ENCODE measurements at regions not wholly inside any gene's neighbourhood (a gene's known extent, or its start where the extent isn't known, plus 50 kb on each side); places are given as distances from the start of the nearest gene placed in this dataset.

DNA sequence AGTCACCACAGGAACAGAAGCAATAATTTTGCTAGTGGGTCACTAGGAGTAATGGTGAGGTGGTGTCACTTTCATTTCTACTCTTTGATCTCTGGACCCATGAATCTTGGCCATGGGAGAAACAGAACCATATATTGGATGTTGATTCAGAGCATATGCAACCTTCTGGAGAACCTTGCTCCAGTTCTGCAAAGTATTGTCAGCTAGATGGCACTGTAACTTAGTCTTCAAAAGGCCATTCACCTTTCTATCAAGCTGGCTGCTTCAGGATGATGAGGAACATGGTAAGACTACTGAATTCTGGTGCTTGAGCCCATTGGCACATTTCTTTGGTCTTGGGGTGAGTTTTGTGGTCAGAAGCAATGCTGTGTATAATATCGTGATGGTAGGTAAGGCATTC lies 129.1 kb upstream of the FBN2 start:
- no peak for DNase-seq

DNA sequence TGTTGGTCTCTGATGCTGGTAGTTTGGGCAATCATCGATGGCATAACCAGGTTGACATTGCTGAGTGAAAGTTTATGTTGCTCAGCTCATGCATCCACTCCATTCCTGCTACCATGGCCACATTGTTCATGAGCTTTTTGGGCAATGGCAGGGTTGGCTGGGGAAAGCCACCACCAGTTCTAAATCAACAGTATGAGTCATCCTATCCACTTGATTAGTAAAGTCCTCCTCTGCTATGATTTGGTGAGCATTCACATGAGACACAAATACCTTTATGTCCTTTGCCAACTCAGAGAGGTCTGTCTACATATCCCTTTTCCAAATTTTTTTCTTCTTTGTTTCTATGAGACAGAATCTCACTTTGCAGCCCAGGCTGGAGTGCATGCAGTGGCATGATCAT lies 129.7 kb upstream of the FBN2 start:
- DNase-seq: no peak

DNA sequence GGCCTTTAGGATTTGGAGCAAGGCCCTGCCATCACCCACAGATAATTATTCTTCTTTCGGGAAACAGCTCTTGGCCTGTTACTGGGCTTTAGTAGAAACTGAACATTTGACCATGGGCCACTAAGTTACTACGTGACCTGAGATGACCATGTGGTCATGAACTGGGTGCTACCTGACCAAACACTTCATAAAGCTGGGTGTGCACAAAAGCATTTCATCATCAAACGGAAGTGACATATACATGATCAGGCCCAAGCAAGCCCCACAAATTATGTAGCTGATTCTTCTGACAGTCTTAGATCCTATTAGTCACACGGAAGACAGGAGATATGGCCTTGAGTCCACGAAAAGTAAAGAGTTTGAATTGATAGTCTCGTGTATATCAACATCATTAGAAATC lies 130.9 kb upstream of the FBN2 start:
- no peak for DNase-seq

DNA sequence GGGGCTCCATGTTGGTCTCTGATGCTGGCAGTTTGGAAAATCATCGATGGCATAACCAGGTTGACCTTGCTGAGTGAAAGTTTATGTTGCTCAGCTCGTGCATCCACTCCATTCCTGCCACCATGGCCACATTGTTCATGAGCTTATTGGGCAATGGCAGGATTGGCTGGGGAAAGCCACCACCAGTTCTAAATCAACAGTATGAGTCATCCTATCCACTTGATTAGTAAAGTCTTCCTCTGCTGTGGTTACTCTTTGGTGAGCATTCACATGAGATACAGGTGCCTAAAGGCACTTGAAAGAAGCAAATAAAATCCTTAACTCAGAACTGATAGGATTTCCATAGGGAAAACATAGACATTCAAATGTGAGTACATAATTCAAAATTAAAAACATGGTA lies 131.8 kb upstream of the FBN2 start:
- DNase-seq: no peak

DNA sequence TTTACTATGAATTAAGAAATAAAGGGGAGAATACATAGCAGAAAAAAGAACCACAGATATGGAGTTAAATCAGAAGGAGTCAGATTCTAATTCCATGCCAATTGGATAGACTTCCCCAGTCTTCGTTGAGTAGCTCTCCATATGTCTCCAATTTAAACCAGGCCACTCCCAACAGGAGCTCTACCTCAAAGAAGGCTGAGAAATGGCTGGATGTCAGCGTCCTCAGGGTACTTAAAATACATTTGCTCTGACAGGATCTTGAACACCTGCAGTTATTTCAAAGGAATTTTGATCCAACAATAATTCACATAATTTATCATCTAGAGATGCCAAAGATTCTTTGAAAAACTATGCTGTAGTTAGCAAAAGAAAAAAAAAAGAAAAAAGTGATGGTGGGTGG lies 133.9 kb upstream of the FBN2 start:
- no peak for DNase-seq

DNA sequence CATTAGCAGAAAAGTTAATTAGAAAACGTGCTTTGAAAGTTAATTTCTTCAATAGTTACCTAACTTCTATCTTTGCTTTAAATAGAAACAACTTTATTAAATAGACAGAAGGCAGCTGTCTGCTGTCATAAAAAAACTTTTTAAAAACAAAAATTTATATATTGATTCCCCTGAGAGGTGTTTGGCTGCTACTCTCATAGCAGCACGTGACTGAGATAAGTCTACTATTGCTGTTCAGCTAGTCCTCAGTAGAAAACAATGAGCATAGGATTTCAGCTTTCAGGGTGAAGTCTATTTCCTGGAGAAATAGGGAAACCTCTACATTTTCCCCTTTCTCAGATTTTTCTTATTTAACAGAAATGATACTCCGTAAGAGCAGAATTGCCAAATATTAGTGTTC lies 135.0 kb upstream of the FBN2 start:
- DNase-seq: no peak

DNA sequence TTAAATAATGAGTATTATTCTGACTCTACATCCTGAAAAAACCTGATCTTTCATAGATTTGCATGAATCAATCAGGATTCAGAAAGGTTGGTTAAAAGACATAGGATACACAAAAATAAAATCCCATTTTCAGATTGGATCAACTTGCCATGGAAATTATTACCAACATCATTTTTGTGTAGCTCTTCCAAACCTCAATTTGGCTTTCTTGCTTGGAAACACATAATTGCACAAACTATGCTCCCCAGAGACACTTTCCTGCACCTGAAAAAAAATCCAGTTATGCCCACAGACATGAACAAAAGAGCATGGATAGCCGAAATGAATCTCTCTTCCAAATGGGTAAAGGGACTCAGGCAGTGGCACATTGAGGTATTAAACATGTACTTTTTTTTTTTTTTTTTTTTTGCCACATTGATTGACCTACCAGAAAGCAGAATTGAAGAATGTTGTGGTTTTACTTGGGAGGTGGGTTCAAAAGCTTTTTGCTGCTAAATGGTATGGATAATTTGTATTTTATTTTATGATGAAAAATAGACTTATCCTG lies 135.4 kb upstream of the FBN2 start:
- DNase-seq: no peak

DNA sequence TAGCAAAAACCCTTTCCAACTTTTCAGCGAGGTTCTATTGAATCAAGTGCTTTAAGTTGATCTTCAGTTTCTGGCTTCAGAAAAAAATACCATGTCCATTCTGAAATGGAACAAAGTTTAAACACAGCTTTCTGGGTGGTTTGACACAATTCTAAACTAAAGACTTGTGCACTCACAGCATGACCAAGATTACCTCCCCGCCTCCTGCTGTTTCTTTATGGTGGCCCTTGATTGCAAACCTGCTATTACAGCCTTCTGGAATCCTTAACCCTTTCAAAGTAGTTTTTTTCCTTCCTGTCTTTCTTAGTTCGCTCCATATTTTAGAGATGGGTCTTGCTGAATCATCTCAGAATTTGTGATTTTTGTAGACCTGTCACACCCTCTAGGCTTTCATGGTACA lies 135.9 kb upstream of the FBN2 start:
- no peak for DNase-seq

DNA sequence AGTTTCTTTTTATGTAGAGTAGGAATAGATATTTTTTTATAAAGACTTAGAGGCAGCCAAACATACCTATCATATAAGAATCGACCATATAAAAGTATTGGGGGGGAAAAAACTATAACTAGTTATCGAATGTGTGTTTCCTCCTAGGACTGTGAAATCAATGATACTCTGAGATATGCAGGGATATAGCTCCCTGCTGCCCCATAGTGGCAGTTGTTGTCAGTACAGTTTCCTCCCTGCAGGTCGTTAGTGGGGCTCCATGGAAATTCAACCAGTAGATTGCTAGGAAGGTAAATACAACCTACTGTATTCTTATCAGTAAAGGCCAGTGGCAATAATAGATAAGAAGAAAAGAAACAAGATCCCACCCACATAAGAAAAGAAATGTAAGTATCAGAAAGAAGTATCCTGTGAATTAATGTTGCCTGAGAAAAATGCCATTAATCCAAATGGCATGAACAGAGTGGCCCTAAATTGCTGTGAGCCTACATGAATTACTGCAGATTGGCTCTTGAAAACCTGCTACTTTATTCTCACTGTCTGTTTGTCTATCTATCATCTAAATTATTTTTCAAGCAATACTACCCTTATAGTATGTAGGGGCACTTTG lies 136.9 kb upstream of the FBN2 start:
- DNase-seq: no peak

DNA sequence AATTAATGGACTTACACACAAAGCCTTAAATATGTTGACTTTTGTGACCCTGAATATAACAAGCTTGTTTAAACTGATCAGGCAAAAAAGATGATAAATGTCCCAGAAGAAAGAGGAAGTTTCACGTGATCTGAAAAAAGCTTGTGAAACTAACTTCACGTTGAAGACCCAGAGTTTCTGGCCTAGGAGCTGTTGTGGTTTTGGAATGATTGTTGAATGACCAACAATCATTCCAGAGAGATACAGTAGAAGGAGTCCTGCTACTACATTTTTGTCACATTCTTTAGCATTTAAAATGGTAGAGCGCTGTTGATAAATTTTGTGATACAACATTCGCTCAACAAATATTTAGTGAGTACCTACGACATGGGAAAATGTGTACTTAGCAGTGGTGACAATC lies 143.1 kb upstream of the FBN2 start:
- DNase-seq: no peak

DNA sequence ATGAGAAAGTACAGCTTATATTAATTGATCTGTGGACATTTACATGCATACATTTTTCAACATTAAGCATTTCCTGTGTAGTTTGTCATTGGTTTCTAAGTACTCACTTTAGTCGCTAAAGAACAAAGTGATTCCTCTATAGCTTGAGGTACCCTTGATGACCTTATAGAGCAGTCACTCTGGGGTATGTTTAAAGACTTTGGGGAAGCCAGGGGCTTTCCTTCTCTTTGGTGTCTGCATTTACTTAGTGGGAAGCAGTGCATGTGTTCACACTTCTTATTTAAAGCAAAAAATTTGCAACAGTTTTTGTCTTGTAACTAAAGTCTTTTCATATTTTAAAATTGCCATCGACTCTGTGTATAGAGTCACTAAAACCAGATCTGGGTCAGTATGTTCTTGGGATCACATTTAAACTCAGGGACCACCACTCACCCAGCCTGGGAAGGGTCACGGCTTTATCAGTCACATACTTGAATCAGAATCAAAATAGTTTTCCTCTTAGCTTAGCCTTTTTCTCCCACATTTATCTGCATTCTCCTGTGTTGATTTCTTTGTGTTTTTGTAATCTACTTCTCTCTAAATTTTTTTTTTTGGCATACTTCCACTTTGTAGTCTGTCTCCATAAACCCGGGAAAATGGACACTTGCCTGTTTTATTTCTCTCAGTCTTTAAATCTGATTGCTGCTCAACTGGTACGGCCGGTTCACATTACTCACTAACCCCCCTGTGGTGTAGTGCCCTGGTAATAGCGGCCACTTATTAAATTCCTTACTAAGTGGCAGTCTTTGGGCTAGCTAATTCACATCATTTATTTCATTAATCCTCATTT lies 143.9 kb upstream of the FBN2 start:
- DNase-seq: no peak

DNA sequence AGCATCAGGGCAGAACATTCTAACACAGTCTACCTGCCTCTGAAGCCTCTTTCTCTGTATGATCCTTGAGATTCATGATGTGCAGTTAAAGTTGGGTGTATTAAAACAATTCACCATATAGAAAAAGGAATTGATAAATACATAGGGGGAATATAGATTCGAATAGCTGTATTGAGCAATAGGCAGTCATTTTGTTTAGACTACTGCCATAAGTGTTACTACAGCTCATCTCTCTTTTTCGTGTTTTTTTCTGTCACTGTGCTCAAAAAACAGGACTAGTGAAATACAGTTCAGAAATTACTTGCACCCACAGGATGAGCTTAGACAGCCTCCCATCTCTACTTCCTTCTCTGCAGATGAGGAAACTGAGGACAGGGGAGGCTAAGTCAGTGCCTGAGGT lies 144.6 kb upstream of the FBN2 start:
- DNase-seq: no peak

DNA sequence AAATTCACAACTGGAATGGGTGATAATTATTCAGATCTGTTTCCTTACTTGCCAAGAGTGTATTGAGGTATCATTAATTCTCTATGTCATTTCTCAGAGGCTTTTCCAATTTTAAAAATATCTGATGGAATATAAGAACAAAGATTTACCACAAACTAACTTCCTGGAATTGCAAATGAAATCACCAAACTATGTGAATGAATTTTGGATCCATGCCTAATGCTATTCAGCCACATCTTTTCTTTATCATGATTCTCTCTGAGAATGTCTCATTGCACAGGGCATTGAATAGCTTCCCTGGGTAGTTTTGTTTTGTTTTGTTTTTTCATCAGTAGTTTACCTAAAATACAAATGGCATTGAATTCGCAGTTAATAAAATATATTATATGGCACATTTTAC lies 146.9 kb upstream of the FBN2 start:
- no peak for DNase-seq

DNA sequence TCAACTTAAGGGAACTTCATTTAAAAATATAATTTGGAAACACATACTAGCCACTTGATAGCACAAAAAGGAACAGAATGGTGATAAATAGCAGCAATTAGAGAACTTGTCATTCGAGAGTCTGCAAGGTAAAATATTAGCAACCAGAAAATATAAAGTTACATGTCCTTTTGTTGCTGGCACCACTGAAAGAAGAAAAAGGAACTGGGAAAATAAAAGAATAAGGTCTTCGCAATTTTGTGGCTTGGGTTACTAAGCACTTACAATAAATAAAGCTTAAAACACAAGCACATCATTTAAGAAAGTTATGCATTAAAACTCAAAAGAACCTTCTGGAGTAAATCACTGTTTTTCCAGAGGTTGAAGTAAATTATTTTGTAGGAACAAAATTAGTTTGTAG lies 149.9 kb upstream of the FBN2 start:
- no peak for DNase-seq

DNA sequence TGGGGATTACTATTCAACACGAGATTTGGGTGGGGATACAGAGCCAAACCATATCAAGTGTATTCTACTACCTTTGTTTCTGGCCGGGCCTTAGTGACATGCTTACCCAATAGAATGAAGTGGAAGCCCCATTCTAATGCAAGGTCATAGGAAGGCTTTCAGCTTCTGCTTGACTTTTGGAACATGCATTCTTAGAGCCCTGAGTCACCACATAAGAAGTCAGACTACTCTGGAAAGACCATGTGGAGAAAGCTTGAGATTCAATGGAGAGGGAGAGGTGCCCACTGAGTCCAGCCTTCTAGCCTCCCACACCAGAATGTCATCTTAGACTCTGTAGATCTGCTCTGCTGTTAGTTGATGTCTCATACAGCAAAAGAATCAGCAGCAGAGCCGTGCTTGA lies 155.7 kb upstream of the FBN2 start:
- no peak for DNase-seq

DNA sequence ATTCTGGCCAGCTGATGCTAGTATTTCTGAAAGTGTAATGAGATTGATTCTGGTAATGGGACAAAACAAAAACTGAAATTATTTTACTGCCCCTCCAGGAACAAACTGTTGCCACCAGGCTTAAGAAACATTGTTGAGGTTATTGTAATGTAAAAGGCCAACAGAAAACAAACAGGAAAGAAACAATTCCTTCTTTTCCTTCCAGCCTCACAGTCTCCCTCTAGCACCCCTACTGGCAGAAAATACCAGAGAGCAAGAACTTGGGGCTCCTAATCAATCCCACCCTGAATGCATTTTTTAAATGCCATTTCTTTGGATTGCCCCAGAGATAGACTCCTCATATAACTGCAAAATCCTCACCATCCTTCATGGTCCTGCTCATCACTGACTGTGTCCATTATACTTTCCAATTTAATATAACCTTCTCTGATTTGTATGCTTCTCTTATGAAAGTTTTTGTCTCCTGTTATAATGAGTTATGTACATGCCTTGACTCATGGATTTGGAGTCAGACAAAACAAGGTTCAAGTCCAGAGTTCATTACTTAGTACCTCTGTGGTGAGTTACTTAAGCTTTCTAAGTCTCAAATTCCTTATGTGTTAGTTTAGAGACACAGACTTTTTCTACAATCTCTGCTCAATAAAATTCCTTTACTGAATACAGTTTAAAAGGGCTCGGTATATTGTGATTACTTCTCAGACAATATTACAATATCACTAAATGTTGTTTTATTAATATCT lies 157.9 kb upstream of the FBN2 start:
- no peak for DNase-seq

DNA sequence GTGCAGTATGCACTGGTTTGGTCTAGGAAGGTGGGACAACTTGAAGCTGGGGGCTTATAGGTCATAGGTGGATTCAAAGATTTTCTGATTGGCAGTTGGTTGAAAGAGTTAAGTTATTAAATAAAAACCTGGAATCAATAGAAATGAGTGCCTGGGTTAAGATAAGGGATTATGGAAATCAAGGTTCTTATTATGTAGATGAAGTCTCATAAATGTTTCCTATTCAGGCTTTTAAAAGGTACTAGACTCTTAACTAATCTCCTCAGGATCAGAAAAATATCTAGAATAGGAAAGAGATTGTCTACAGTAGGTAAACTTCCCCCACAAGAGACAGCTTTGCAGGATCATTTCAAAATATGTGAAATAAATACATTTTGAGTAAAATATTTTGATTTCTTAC lies 163.3 kb upstream of the FBN2 start:
- no peak for DNase-seq

DNA sequence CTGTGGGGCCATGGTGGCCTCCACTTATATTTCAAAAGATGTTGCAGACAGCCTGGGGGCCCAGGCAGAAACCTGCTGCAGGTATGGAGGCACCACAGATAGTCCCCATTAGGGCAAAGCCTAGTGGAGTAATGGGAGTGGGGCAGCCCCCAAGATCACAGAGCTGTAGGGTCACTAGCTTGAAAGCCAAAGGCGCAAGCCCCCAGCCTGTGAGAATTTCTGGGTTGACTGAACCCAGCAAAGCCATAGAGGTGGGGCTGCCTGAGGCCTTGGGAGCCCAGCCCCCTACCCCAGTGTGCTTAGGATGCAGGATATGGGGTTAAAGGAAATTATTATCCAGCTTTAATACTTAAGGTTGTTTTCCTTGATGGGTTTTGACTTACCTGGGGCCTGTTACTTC lies 165.3 kb upstream of the FBN2 start:
- no peak for DNase-seq

DNA sequence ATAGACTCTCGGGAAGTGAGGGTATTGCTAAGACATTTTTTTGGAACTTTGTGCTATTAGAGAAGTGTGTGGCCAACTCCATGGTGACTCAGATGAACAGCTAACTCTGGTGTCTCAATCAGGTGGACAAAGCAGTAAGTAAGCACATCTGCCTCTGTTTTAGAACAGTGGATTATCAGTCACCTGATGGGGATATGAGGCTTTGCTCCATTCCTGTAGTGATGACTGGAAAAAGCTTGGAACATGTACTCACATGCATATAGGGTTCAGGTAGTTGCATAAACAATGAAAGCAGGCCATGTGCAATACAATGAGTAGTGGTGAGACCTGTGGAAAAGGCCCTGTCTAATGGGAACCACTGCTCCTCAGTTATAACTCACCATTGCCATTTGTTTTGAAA lies 168.2 kb upstream of the FBN2 start:
- DNase-seq: no peak

DNA sequence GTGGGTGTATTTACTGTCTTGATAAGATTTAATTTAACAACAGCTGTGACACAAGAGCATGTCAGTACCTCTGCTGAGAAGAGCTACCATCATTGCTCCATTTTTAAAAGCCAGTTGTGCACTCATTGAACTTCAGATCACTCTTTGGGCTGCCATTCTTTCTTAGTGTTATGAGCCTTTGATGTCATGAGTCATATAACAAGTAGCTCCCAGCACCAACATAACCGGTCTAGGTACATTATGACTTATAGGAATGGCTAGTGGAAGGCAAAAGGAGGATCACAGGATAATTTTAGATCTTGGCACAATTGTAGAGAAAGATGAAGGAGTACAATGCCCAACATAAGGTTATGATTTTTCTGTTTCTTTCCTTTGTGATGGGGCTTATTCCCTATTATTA lies 170.8 kb upstream of the FBN2 start:
- DNase-seq: no peak

DNA sequence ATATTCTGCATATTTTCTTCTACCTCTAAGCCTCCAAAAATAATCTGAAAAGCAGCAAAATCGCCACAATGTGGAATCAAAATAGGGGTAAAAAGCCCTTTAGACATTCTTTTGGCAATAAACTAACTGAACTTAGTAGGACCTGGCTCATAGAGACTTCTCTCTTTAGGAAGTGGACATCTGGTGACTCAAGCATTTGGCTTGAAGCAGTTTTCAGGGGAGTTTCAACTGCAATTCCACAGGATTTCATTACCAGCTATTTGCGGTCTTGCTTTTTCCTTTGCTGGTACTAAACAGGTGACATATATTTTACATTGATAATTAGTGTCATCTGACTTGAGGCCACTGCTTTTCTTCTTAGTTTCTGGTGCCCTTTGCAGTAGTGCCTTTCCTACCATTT lies 173.2 kb upstream of the FBN2 start:
- no peak for DNase-seq

DNA sequence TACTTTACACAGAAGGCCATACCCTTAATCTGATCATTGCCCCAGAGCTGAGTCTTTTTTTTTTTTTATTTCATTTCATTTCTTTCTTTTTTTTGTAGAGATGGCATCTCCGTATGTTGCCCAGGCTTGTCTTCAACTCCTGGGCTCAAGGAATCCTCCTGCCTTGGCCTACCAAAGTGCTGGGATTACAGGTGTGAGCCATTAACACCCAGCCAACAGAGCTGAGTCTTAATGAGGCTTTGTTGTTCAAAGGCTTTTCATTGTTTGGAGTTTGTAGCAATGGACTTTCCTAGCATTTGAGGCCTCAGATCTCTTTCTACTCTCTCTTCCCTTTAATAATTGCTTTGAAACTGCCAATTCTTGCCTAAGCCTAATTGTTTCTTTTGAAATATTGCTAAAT lies 176.5 kb upstream of the FBN2 start:
- no peak for DNase-seq

DNA sequence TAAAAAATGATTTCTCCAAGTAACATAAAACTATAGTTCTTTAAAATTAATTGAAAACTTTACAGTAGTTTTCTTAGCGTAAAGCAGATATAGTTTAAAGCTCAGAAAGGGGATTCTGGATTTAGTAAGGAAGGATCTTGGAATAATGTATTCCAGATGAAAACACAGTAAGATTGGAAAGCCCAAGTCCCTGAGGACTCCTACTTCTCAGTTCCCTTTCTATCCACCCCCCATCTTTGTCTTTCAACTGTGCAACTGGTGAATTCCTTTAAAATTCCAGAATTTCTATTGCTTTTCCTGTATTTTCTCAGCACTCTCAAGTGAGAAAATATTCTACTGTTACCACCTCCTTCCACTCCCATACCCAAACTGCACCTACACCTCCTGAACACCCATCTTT lies 184.5 kb upstream of the FBN2 start:
- DNase-seq: no peak
